Type B pancreatic cell (in vitro differentiated cells): ENCODE measurements at regions not wholly inside any gene's neighbourhood (a gene's known extent, or its start where the extent isn't known, plus 50 kb on each side); places are given as distances from the start of the nearest gene placed in this dataset.

ENCODE experiments used
- DNase-seq: peaks from one replicate; pipeline ENCODE4 v3.0.0; 2021; ENCODE audit warnings: mixed read lengths; ENCODE audit not compliant: unreplicated experiment; ENCODE audit errors: extremely low spot score
- H3K27ac Mint-ChIP-seq: 2 replicates; pipeline ENCODE4 v1.8.0; 2021; ENCODE audit warnings: mild to moderate bottlenecking, mixed read lengths
- H3K27me3 Mint-ChIP-seq: 2 replicates; pipeline ENCODE4 v1.8.0; 2021; ENCODE audit warnings: mixed read lengths
- H3K36me3 Mint-ChIP-seq: 2 replicates; pipeline ENCODE4 v1.8.0; 2021; ENCODE audit warnings: mixed read lengths
- H3K4me1 Mint-ChIP-seq: one replicate; pipeline ENCODE4 v1.8.0; 2021; ENCODE audit warnings: mixed read lengths; ENCODE audit not compliant: unreplicated experiment
- H3K4me3 Mint-ChIP-seq: 2 replicates; pipeline ENCODE4 v1.8.0; 2021; ENCODE audit warnings: mild to moderate bottlenecking, mixed read lengths
- H3K9me3 Mint-ChIP-seq: 2 replicates; pipeline ENCODE4 v1.8.0; 2021; ENCODE audit warnings: mixed read lengths
- CTCF ChIP-seq: fragments of 200-600 bp; sonication (generic); conservative IDR thresholded peaks from 2 replicates; pipeline ENCODE4 v1.5.0; 2021; ENCODE audit warnings: antibody characterized with exemption, mild to moderate bottlenecking

- no peak for TF ChIP-seq CTCF
- Mint-ChIP-seq H3K9me3 (no peaks in the 10 kb centered on the region), H3K4me3 (no peak overlapping the region), H3K27ac (no peak overlapping the region), H3K4me1 (peaks cover 3% of the 10 kb centered on the region), H3K36me3 (no peaks in the 10 kb centered on the region), H3K27me3 (no peaks in the 10 kb centered on the region)
- no peak for DNase-seq
Observed at GRCh38 chr20:10961651-10962288, 288.0 kb upstream of the JAG1 start.

- no peak overlapping the region for H3K4me3 Mint-ChIP-seq
- no peak for TF ChIP-seq CTCF
- H3K36me3 Mint-ChIP-seq = no peaks in the 10 kb centered on the region
- peaks cover 2% of the 10 kb centered on the region for H3K9me3 Mint-ChIP-seq
- no peaks in the 10 kb centered on the region for H3K27me3 Mint-ChIP-seq
- no peak overlapping the region for H3K27ac Mint-ChIP-seq
- H3K4me1 Mint-ChIP-seq = peaks cover 3% of the 10 kb centered on the region
- DNase-seq = no peak
Observed at GRCh38 chr20:10962937-10963336, 289.1 kb upstream of the JAG1 start.

GRCh38 chr20:10963717-10964266 lies 290.0 kb upstream of the JAG1 start:
- peaks cover 3% of the 10 kb centered on the region for H3K9me3 Mint-ChIP-seq
- DNase-seq = no peak
- H3K27me3 Mint-ChIP-seq = no peaks in the 10 kb centered on the region
- H3K36me3 Mint-ChIP-seq = no peaks in the 10 kb centered on the region
- no peak overlapping the region for H3K27ac Mint-ChIP-seq
- no peak for TF ChIP-seq CTCF
- peaks cover 3% of the 10 kb centered on the region for H3K4me1 Mint-ChIP-seq
- H3K4me3 Mint-ChIP-seq = no peak overlapping the region

- H3K27me3 Mint-ChIP-seq = no peaks in the 10 kb centered on the region
- H3K4me1 Mint-ChIP-seq = peaks cover 3% of the 10 kb centered on the region
- H3K9me3 Mint-ChIP-seq = peaks cover 3% of the 10 kb centered on the region
- H3K4me3 Mint-ChIP-seq = no peak overlapping the region
- DNase-seq = no peak
- no peak overlapping the region for H3K27ac Mint-ChIP-seq
- no peaks in the 10 kb centered on the region for H3K36me3 Mint-ChIP-seq
- no peak for TF ChIP-seq CTCF
Observed at GRCh38 chr20:10965936-10966470, 292.2 kb upstream of the JAG1 start.

GRCh38 chr20:10970109-10970508 lies 296.3 kb upstream of the JAG1 start:
- Mint-ChIP-seq H3K4me3 (no peak overlapping the region), H3K36me3 (no peaks in the 10 kb centered on the region), H3K9me3 (peaks cover 3% of the 10 kb centered on the region), H3K27me3 (no peaks in the 10 kb centered on the region), H3K27ac (no peak overlapping the region), H3K4me1 (no peaks in the 10 kb centered on the region)
- TF ChIP-seq CTCF = no peak
- DNase-seq = no peak
